ENCODE measurements at regions not wholly inside any gene's neighbourhood (a gene's known extent, or its start where the extent isn't known, plus 50 kb on each side); places are given as distances from the start of the nearest gene placed in this dataset.

GRCh38 chr18:38496222-38496793 is 930.7 kb upstream of the CELF4 start:
- TF ChIP-seq POLR2A (IDR thresholded peaks at IDR 0.05) (no peak), CTCF (IDR thresholded peaks at IDR 0.05) (no peak)

All from Peyer's patch (tissue), 4 donors.